Omental fat pad (tissue), 3 donors: ENCODE measurements at regions not wholly inside any gene's neighbourhood (a gene's known extent, or its start where the extent isn't known, plus 50 kb on each side); places are given as distances from the start of the nearest gene placed in this dataset.

Experiments
- ATAC-seq: fragments of 150-250 bp; one replicate; pipeline ENCODE4 v1.9.1; 2016; ENCODE audit warnings: mild to moderate bottlenecking, moderate library complexity; ENCODE audit not compliant: low FRiP score
- DNase-seq: peaks from one replicate; pipeline ENCODE4 v3.0.0-alpha.2; 2019; ENCODE audit warnings: low spot score
- CTCF ChIP-seq, 3 donors: fragments of 450-650 bp; IDR thresholded peaks; one replicate each; pipeline ENCODE4 v1.5.1; 2016 to 2017; ENCODE audit warnings: antibody characterized with exemption in 3 of 3, mild to moderate bottlenecking in 3 of 3, moderate library complexity in 2 of 3

- no peak for DNase-seq
- ATAC-seq = no peak
- no peak for TF ChIP-seq CTCF (IDR thresholded peaks at IDR 0.05)
Measured at GRCh38 chr2:186209532-186209931, 276.5 kb upstream of the ZC3H15 start.

- TF ChIP-seq CTCF (IDR thresholded peaks at IDR 0.05) = no peak
- ATAC-seq = no peak
Measured at GRCh38 chr2:186220409-186220808, 265.7 kb upstream of the ZC3H15 start.

GRCh38 chr2:186229265-186229664, 256.8 kb upstream of the ZC3H15 start:
- DNase-seq = no peak
- no peak for ATAC-seq
- no peak for TF ChIP-seq CTCF (IDR thresholded peaks at IDR 0.05)

More at GRCh38 chr2:186220409-186220808, 265.7 kb upstream of the ZC3H15 start:
- no peak for DNase-seq

GRCh38 chr2:186241874-186242273, 244.2 kb upstream of the ZC3H15 start:
- TF ChIP-seq CTCF (IDR thresholded peaks at IDR 0.05) = no peak
- no peak for ATAC-seq
- DNase-seq = no peak

- no peak for ATAC-seq
Measured at GRCh38 chr2:186254759-186255158, 231.3 kb upstream of the ZC3H15 start.

GRCh38 chr2:186255823-186256222, 230.2 kb upstream of the ZC3H15 start:
- no peak for ATAC-seq
- no peak for DNase-seq
- no peak for TF ChIP-seq CTCF (IDR thresholded peaks at IDR 0.05)

More at GRCh38 chr2:186254759-186255158, 231.3 kb upstream of the ZC3H15 start:
- DNase-seq = no peak
- no peak for TF ChIP-seq CTCF (IDR thresholded peaks at IDR 0.05)

- ATAC-seq = no peak
- no peak for TF ChIP-seq CTCF (IDR thresholded peaks at IDR 0.05)
- DNase-seq = no peak
Measured at GRCh38 chr2:186256540-186256939, 229.5 kb upstream of the ZC3H15 start.
